ENCODE measurements at regions not wholly inside any gene's neighbourhood (a gene's known extent, or its start where the extent isn't known, plus 50 kb on each side); places are given as distances from the start of the nearest gene placed in this dataset.
"Not testable (repeated sequence)": the region's sequence is repeated elsewhere in the genome, so short reads cannot be mapped to it uniquely, and the experiment has no call there.

DNA sequence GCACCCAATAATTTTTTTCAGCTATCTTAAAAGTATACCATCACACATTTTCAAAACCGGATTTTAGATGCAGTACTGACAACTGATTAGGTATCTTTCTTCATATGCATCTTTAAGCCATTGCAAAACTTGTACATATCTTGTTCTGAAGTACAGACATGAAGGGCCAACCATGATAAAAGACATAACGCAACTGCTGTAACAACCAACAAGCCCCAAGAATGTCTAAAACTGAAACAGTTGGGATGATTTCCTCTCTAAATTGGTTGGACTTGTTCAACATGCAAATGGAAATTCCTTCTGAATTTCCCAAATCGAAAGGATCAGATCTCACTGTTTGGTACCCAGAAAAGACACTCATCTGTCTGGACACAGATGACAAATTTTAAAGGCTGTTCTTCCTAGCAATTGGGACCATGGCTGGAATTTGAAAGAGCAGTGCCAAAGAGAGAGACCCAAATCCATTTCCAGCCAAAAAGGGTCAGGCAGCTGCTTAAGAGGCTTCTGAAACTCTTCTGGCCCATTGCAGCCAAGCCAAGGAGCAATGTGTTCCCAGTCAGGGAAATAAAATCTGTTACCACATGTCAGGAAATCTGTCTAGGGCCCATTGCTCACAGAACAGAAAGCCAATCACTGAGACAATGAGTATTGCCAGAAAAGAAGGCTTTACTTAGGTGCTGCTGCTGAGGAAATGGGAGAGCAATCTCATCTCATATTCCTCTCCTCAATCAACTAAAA, 1122.4 kb upstream of the USP15 start:
- Mint-ChIP-seq H3K4me1 (no peaks in the 10 kb centered on the region), H3K9me3 (peaks cover 0 to 13% (median 7%) of the 10 kb centered on the region in 7 donors), H3K36me3 (no peaks in the 10 kb centered on the region), H3K27me3 (no peaks in the 10 kb centered on the region), H3K27ac (no peak overlapping the region), H3K4me3 (no peak overlapping the region)
- ATAC-seq (ENCODE audit: low read depth in 2 of 2) (no peak), DNase-seq (no peak)

DNA sequence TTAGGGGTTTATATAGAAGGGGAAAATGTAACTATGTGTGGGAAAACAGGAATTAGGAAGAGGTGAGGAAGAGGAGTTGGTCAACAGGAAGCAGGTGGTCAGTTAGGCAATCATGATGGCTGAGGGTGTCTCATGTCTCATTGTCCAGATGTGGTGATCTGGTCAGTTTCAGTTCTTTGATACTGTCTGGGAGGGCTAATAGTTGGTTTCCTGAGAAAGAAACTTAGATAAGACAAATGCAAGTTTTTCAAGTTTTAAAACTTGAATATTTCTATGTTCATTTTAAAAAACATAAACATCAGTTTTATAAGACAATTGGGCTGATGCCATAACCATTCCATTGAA, 1121.8 kb upstream of the USP15 start:
- DNase-seq, result no peak
- Mint-ChIP-seq H3K36me3 (no peaks in the 10 kb centered on the region), H3K27me3 (no peaks in the 10 kb centered on the region), H3K4me3 (no peak overlapping the region), H3K27ac (no peak overlapping the region), H3K9me3 (peaks cover 0 to 10% (median 7%) of the 10 kb centered on the region in 7 donors), H3K4me1 (no peaks in the 10 kb centered on the region)
- no peak for ATAC-seq (ENCODE audit: low read depth in 2 of 2)

GRCh38 chr12:61161961-61162360, 1098.2 kb upstream of the USP15 start:
- Mint-ChIP-seq H3K4me1 (no peaks in the 10 kb centered on the region), H3K9me3 (peaks cover 3 to 15% (median 9%) of the 10 kb centered on the region in 7 donors), H3K27me3 (no peaks in the 10 kb centered on the region)

DNA sequence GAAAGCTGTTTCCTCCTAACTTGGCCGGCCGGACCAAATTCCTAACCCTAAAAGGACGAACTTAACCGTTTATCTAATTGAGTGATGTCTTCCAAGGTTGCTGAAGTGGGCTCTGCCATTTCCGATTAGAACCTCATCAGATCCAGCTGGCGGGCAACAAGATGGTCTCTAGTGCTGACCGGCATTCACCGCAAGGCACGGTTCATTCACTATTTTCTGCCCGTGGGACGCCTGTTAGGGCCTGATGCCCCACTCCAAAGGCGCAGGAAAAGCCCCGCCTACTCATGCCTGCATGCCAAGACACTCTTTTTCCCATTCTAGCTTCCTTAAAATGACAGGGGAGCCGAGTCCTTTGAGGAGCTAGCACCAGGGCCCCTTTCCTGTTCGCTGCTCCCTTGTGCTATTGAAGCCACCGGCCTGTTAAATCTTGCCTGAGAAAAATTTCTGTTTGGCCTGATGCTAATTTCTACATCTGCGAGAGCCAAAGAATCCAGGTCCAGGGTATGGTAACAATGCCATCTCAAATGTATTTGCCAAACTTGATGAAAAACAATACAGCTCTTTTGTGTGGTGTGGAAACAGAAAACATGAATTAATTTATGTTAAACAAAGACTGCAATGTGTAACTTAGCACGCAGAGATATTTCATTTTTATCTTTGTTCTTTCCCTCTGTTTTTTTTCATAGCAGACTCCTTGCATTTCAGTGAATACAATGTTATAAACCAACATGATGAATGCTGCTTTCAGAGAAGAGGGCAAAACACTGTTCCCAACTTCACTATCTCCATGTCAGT, 1071.2 kb upstream of the USP15 start:
- no peak overlapping the region for H3K4me3 Mint-ChIP-seq
- no peaks in the 10 kb centered on the region for H3K36me3 Mint-ChIP-seq
- H3K4me1 Mint-ChIP-seq, result no peaks in the 10 kb centered on the region
- H3K9me3 Mint-ChIP-seq, result peaks cover 0 to 6% (median 4%) of the 10 kb centered on the region in 7 donors
- no peak overlapping the region for H3K27ac Mint-ChIP-seq
- no peaks in the 10 kb centered on the region for H3K27me3 Mint-ChIP-seq
- ATAC-seq (ENCODE audit: low read depth in 2 of 2) (no peak), DNase-seq (no peak)

More at GRCh38 chr12:61161961-61162360, 1098.2 kb upstream of the USP15 start:
- DNase-seq (no peak), ATAC-seq (ENCODE audit: low read depth in 2 of 2) (no peak)
- H3K4me3 Mint-ChIP-seq, result no peak overlapping the region
- no peaks in the 10 kb centered on the region for H3K36me3 Mint-ChIP-seq
- H3K27ac Mint-ChIP-seq, result no peak overlapping the region

- peaks cover 0 to 13% (median 2%) of the 10 kb centered on the region in 7 donors for H3K9me3 Mint-ChIP-seq
- H3K27ac Mint-ChIP-seq, result no peak overlapping the region
- ATAC-seq (ENCODE audit: low read depth in 2 of 2) (no peak), DNase-seq (no peak)
- no peaks in the 10 kb centered on the region for H3K36me3 Mint-ChIP-seq
- no peaks in the 10 kb centered on the region for H3K4me1 Mint-ChIP-seq
- no peak overlapping the region for H3K4me3 Mint-ChIP-seq
- H3K27me3 Mint-ChIP-seq, result no peaks in the 10 kb centered on the region
These were observed 1046.6 kb upstream of the USP15 start for GRCh38 chr12:61213646-61214045.

DNA sequence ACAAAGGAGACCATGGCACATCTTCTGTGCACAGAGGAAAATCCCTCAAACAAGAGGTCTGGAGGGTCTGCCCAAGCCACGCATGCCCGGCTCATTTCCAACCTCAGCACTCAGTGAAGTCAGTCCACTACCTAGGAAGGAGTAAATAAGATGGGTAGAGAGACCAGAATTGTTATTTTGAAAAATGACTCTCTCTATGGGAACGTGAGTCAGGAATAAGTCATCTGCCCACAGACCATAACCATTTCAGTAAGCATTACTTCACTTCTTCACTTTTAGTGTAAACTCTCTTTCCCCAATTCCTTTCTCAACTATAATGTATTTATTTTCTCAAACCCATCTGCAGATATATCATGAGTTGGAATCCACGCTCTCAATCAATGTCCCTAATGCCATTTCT, 1039.9 kb upstream of the USP15 start:
- no peaks in the 10 kb centered on the region for H3K36me3 Mint-ChIP-seq
- H3K27me3 Mint-ChIP-seq, result no peaks in the 10 kb centered on the region
- DNase-seq (no peak), ATAC-seq (ENCODE audit: low read depth in 2 of 2) (no peak)
- H3K27ac Mint-ChIP-seq, result no peak overlapping the region
- H3K4me1 Mint-ChIP-seq, result no peaks in the 10 kb centered on the region
- H3K9me3 Mint-ChIP-seq, result peaks cover 0 to 17% (median 4%) of the 10 kb centered on the region in 7 donors
- no peak overlapping the region for H3K4me3 Mint-ChIP-seq

- DNase-seq, result no peak
- Mint-ChIP-seq H3K4me1 (no peaks in the 10 kb centered on the region), H3K9me3 (peaks cover 2 to 25% (median 18%) of the 10 kb centered on the region in 7 donors)
These were observed 1028.2 kb upstream of the USP15 start for GRCh38 chr12:61232040-61232439.

DNA sequence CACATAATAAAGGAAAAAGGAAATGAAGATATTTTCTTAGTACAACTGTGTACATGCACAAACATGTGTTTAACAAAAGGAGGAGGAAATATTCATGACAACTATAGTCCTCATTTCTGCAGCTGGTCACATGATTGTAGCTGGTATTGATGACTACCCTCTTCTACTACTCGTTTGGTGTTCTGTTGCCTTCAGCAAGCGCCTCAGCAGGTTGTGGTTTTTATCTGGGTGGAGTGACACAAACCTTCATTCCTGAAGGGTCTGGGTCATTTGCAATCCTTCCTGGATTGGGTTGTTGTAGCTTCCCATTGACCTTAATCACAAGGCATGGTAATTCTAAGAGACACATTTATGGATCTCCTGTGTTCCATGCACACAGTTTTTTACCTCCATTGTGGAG, 1009.9 kb upstream of the USP15 start:
- no peaks in the 10 kb centered on the region for H3K27me3 Mint-ChIP-seq
- peaks cover 4 to 18% (median 9%) of the 10 kb centered on the region in 7 donors for H3K9me3 Mint-ChIP-seq
- peak overlapping the region in 1 of 6 donors; percentile 17 for H3K27ac Mint-ChIP-seq
- no peak for DNase-seq
- ATAC-seq (ENCODE audit: low read depth in 2 of 2), result no peak
- H3K36me3 Mint-ChIP-seq, result no peaks in the 10 kb centered on the region
- H3K4me3 Mint-ChIP-seq, result no peak overlapping the region
- H3K4me1 Mint-ChIP-seq, result no peaks in the 10 kb centered on the region

More at GRCh38 chr12:61232040-61232439, 1028.2 kb upstream of the USP15 start:
- Mint-ChIP-seq H3K27ac (no peak overlapping the region), H3K36me3 (no peaks in the 10 kb centered on the region), H3K27me3 (no peaks in the 10 kb centered on the region), H3K4me3 (no peak overlapping the region)
- ATAC-seq (ENCODE audit: low read depth in 2 of 2), result no peak

GRCh38 chr12:61251076-61251475, 1009.1 kb upstream of the USP15 start:
- ATAC-seq (ENCODE audit: low read depth in 2 of 2), result no peak
- no peaks in the 10 kb centered on the region for H3K4me1 Mint-ChIP-seq
- no peaks in the 10 kb centered on the region for H3K36me3 Mint-ChIP-seq
- H3K9me3 Mint-ChIP-seq, result peaks cover 4 to 18% (median 9%) of the 10 kb centered on the region in 7 donors
- no peak overlapping the region for H3K27ac Mint-ChIP-seq
- H3K4me3 Mint-ChIP-seq, result no peak overlapping the region
- no peak for DNase-seq
- no peaks in the 10 kb centered on the region for H3K27me3 Mint-ChIP-seq

DNA sequence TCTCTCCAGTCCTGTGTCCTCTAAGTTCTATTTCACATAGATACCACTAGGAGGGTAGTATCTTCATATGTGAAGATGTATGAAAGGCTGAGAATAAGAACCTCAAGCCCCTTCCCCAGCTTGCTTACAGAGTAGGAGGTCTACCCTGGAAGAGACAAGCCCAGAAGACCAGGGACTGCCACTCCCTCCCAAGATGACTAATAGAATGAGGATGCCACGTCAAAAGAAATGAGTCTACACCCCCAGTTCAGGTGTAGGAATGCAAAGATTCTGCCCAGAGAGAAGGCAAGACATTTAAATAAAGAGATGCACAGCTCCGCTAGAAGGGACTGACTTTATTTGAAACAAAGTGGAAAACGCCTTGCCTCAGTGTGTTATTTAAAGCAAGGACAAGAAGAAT, 1006.0 kb upstream of the USP15 start:
- Mint-ChIP-seq H3K4me3 (no peak overlapping the region), H3K9me3 (peaks cover 3 to 13% (median 4%) of the 10 kb centered on the region in 7 donors), H3K27me3 (no peaks in the 10 kb centered on the region), H3K4me1 (no peaks in the 10 kb centered on the region), H3K36me3 (no peaks in the 10 kb centered on the region), H3K27ac (no peak overlapping the region)
- DNase-seq (no peak), ATAC-seq (ENCODE audit: low read depth in 2 of 2) (no peak)

GRCh38 chr12:61264294-61264693, 995.9 kb upstream of the USP15 start:
- not testable (repeated sequence) for H3K27ac Mint-ChIP-seq; H3K4me1 Mint-ChIP-seq; ATAC-seq (ENCODE audit: low read depth in 2 of 2); H3K27me3 Mint-ChIP-seq; H3K4me3 Mint-ChIP-seq; DNase-seq; H3K36me3 Mint-ChIP-seq
- peaks cover 14 to 27% (median 20%) of the 10 kb centered on the region in 7 donors for H3K9me3 Mint-ChIP-seq

DNA sequence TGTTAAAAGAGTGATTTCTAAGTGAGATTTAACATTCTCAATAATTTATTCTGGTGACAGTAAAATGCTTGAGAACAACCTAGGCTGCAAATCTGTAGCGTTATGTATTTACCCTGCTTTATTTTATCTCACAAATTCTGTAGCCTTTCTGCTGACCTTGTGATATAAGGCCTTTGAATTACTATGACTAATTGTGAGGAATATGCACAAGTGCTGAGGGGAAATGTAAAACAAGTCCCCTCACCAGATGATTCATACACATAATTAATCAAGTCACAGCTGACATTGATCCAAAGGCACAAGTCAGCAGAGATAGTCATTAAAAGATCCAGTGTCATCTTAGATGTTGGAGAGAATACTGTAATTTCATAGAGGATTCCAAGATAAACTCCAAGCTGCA, 992.7 kb upstream of the USP15 start:
- Mint-ChIP-seq H3K9me3 (peaks cover 17 to 27% (median 20%) of the 10 kb centered on the region in 7 donors), H3K36me3 (no peaks in the 10 kb centered on the region), H3K4me1 (no peaks in the 10 kb centered on the region), H3K27me3 (no peaks in the 10 kb centered on the region), H3K27ac (no peak overlapping the region), H3K4me3 (no peak overlapping the region)
- ATAC-seq (ENCODE audit: low read depth in 2 of 2), result no peak
- no peak for DNase-seq

GRCh38 chr12:61272441-61272840, 987.8 kb upstream of the USP15 start:
- no peak for ATAC-seq (ENCODE audit: low read depth in 2 of 2)
- no peak overlapping the region for H3K4me3 Mint-ChIP-seq
- H3K36me3 Mint-ChIP-seq, result no peaks in the 10 kb centered on the region

More at GRCh38 chr12:61272441-61272840, 987.8 kb upstream of the USP15 start:
- Mint-ChIP-seq H3K9me3 (peaks cover 0 to 7% (median 2%) of the 10 kb centered on the region in 7 donors), H3K27ac (no peak overlapping the region), H3K4me1 (no peaks in the 10 kb centered on the region), H3K27me3 (no peaks in the 10 kb centered on the region)
- DNase-seq, result no peak
